ENCODE measurements at regions not wholly inside any gene's neighbourhood (a gene's known extent, or its start where the extent isn't known, plus 50 kb on each side); places are given as distances from the start of the nearest gene placed in this dataset.

GRCh38 chr9:13800776-13801175 lies 513.2 kb downstream of the NFIB start:
- TF ChIP-seq, protein P1, sequence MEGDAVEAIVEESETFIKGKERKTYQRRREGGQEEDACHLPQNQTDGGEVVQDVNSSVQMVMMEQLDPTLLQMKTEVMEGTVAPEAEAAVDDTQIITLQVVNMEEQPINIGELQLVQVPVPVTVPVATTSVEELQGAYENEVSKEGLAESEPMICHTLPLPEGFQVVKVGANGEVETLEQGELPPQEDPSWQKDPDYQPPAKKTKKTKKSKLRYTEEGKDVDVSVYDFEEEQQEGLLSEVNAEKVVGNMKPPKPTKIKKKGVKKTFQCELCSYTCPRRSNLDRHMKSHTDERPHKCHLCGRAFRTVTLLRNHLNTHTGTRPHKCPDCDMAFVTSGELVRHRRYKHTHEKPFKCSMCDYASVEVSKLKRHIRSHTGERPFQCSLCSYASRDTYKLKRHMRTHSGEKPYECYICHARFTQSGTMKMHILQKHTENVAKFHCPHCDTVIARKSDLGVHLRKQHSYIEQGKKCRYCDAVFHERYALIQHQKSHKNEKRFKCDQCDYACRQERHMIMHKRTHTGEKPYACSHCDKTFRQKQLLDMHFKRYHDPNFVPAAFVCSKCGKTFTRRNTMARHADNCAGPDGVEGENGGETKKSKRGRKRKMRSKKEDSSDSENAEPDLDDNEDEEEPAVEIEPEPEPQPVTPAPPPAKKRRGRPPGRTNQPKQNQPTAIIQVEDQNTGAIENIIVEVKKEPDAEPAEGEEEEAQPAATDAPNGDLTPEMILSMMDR (tag by site-specific recombination; IDR thresholded peaks at IDR 0.05) = no peak
- TF ChIP-seq, protein P2, sequence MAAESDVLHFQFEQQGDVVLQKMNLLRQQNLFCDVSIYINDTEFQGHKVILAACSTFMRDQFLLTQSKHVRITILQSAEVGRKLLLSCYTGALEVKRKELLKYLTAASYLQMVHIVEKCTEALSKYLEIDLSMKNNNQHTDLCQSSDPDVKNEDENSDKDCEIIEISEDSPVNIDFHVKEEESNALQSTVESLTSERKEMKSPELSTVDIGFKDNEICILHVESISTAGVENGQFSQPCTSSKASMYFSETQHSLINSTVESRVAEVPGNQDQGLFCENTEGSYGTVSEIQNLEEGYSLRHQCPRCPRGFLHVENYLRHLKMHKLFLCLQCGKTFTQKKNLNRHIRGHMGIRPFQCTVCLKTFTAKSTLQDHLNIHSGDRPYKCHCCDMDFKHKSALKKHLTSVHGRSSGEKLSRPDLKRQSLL (tag by site-specific recombination; IDR thresholded peaks at IDR 0.05) = no peak
- TF ChIP-seq ZNF140 (tag by site-specific recombination; IDR thresholded peaks at IDR 0.05) = no peak
- TF ChIP-seq, protein P3, sequence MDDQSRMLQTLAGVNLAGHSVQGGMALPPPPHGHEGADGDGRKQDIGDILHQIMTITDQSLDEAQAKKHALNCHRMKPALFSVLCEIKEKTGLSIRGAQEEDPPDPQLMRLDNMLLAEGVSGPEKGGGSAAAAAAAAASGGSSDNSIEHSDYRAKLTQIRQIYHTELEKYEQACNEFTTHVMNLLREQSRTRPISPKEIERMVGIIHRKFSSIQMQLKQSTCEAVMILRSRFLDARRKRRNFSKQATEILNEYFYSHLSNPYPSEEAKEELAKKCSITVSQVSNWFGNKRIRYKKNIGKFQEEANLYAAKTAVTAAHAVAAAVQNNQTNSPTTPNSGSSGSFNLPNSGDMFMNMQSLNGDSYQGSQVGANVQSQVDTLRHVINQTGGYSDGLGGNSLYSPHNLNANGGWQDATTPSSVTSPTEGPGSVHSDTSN (CRISPR knock-in tag; IDR thresholded peaks at IDR 0.05) = no peak

Data from HEK293 (cell line).